KOPT-K1 (cell line): ENCODE measurements at regions not wholly inside any gene's neighbourhood (a gene's known extent, or its start where the extent isn't known, plus 50 kb on each side); places are given as distances from the start of the nearest gene placed in this dataset.

ENCODE experiments used
- H3K27ac ChIP-seq: fragments of 200-600 bp; sonication (generic); 2 replicates; pipeline ENCODE4 v1.5.1; 2016; ENCODE audit warnings: antibody characterized with exemption, mild to moderate bottlenecking, low read depth, low read length; ENCODE audit not compliant: poor library complexity, severe bottlenecking
- H3K36me3 ChIP-seq: fragments of 200-600 bp; sonication (generic); 2 replicates; pipeline ENCODE4 v1.5.1; 2017; ENCODE audit warnings: antibody characterized with exemption, mild to moderate bottlenecking, low read length, moderate library complexity; ENCODE audit not compliant: insufficient read depth
- H3K9me3 ChIP-seq: fragments of 200-600 bp; sonication (generic); 2 replicates; pipeline ENCODE4 v1.5.1; 2017; ENCODE audit warnings: antibody characterized with exemption, low read length, mild to moderate bottlenecking; ENCODE audit not compliant: insufficient read depth, poor library complexity, severe bottlenecking

DNA sequence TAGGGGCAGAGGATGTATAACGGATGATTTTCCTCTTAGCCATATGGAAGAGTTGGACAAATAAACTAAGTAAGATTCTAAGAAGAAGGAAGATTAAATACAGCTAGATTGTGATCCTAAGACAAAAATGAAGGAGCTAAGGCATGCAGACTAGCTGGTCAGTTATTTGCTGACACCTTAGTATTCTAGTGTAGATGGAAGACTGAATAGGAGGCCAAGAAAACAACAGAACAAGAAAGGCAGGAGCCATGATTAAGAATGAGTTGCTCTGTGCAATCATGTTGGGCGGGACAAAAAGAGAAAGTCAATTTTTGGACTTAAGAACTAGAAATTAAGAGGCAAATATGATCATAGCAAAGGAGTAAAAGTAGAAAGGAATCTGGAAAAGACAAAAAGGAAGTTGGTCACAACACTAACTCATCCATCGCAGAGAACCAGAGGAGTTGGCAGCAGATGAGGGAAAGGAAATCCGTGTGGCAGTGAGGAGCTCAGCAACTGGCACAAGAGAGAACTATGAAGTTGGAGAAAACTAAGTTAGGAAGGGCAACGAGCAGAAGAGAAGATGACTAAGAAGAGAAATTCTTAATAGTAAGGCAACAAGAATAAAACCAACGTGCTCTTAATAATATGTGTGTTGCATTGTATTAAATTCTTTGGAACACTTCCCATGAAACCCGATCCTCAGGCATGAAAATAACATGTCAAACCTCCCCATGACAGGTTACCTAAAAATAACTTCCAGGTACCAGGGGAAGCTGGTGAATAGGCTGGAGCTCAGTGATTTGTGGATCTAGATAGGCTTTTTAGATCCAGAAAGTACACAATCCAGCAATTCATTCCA, 234.4 kb downstream of the LTN1 start:
- H3K36me3 ChIP-seq: no peaks in the 10 kb centered on the region
- no peaks in the 10 kb centered on the region for H3K9me3 ChIP-seq
- no peak overlapping the region for H3K27ac ChIP-seq

DNA sequence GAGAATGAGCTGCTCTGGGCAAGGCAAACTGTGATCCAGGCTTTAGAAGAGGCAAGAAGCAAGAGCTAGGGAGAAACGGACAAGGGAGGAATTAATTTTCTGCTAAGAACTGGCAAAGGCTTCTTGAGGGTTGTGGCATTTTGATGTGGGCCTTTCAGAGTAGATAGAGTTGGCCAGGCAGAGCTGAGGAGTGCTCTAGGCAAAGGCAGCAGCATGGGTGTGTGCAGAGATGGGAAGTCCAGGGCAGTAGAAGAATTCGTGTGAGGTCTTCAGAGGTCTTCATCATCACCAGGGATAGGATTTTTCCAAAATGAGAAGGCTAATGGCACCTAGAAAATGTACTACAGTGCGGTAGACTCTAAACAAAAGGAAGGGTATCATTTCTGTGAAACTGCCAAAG, 237.8 kb downstream of the LTN1 start:
- no peak overlapping the region for H3K27ac ChIP-seq
- no peaks in the 10 kb centered on the region for H3K9me3 ChIP-seq

DNA sequence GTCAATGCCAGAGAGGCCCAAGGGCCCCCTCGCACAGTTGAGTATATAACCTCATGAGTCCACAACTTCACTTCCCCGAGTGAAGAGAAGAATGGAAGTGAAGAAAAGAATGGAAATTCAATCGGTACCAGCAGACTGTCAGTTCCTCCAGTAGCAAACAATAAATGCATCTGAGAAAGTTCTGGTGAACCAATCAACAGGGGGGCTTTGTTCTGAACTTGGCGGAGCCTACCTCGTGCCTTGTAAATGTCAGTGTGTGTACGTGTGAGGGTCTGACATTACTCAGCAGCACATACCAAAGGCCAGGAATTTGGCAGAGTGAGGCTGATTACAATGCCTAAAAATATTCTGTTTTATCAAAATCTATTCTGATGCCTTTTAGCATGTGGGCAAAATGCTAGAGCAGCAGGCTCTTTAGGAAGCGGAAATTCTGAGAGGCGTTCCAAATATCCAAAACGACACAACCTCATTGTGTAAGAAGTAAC, 238.5 kb downstream of the LTN1 start:
- no peak overlapping the region for H3K27ac ChIP-seq
- no peaks in the 10 kb centered on the region for H3K36me3 ChIP-seq
- no peaks in the 10 kb centered on the region for H3K9me3 ChIP-seq

More for the DNA sequence above, 237.8 kb downstream of the LTN1 start:
- H3K36me3 ChIP-seq: no peaks in the 10 kb centered on the region

DNA sequence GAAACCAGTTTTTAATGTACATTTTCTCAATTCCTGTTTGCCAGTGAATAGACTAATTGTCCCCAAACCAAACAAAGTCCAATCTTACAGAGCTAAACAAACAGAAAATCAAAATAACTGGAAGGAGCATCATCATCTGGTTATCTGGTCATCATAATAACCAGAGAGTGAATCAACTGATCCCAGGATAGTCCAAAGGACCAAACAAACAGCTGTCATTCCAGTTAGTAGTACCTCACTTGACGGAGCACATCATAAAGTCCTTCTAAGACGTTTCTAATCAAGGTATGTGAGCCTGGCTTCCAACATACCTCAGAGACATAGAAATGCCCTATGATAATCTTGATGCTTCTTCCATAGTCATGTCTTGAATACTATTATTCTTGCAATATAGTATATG, 240.5 kb downstream of the LTN1 start:
- Histone ChIP-seq H3K27ac (no peak overlapping the region), H3K9me3 (no peaks in the 10 kb centered on the region), H3K36me3 (no peaks in the 10 kb centered on the region)

DNA sequence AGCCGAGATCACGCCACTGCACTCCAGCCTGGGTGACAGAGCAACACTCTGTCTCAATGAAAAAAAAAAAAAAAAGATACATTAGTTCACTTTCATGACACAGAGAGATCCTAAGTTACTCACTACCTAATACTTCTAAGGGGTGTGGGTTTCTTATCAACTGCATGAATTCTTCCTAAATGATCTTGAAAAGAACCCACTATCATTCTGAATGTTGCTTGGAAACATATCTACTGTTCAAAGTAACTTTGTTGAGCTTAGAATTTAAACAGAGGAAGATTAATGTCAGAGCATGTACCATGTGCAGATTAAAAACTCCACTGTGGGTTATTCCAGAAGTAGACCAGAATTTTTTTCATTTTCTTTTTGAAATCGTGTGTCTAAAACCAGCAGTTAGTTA, 241.5 kb downstream of the LTN1 start:
- Histone ChIP-seq H3K36me3 (no peaks in the 10 kb centered on the region), H3K9me3 (no peaks in the 10 kb centered on the region), H3K27ac (no peak overlapping the region)

DNA sequence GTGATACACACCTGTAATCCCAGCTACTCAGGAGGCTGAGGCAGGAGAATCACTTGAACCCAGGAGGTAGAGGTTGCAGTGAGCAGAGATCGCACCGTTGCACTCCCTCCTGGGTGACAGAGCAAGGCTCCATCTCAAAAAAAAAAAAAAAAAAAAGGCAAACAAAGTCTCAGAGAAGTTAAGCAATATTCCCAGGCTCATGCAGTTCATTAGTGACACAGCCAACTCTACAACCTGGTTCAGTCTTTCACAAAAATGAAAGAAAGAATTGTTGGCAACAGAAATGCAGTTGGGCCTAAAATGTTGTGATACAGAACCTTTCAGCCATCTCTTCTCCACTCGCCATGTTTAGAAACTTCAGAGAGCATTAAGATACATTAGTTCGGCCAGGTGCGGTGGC, 242.1 kb downstream of the LTN1 start:
- no peaks in the 10 kb centered on the region for H3K9me3 ChIP-seq
- no peaks in the 10 kb centered on the region for H3K36me3 ChIP-seq
- no peak overlapping the region for H3K27ac ChIP-seq

DNA sequence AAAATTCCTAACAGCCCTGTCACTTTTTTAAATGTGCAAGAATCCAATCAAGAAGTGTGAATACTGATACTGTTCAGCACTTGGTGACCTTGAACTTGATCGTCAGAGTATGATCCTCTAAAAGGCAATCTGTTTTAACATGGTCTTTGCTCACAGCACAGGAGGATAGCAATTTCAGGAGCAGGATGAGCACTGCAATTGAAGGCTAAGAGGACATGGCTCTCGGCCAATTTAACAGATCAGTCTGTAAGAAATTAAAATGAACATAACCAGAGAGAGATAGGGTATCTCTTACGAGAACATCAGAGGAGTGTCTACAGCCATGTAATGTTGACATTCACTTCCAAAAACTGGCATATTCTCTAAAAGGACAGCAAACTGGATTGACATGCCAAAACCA, 243.1 kb downstream of the LTN1 start:
- Histone ChIP-seq H3K27ac (no peak overlapping the region), H3K9me3 (no peaks in the 10 kb centered on the region), H3K36me3 (no peaks in the 10 kb centered on the region)

DNA sequence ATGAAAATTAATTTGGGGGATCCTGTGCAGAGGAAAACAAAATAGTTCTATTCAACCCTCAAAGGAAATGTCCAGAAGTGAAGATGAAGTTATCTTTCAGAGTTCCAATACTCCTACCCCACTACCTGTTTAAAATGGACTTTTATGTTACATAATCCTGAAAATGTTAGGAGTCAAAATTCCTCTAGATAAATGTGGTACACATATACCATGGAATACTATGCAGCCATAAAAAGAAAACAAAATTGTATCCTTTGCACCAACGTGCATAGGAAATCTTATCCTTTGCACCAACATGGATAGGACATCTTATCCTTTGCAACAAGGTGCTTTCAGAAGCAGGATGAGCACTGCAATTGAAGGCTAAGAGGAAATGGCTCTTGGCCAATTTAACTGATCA, 245.2 kb downstream of the LTN1 start:
- Histone ChIP-seq H3K9me3 (no peaks in the 10 kb centered on the region), H3K36me3 (no peaks in the 10 kb centered on the region), H3K27ac (no peak overlapping the region)

DNA sequence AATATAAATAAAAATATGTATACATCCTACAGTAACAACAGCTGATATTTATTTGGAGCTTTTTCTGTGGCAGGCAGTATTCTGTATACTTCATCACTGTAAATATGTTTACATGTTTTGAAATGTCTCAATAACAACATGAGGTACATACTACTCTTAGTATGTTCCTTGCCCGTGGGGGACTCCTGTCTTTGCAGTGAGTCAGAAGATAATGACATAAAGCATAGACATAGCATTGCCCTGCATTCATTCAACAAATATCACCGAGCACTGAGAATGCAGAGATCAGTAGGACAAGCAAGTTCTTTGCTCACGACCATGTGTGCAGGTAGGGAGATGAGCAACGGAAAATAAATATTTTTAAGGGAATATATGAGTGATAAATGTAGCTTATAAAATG, 246.5 kb downstream of the LTN1 start:
- no peaks in the 10 kb centered on the region for H3K36me3 ChIP-seq
- H3K9me3 ChIP-seq: no peaks in the 10 kb centered on the region
- no peak overlapping the region for H3K27ac ChIP-seq

DNA sequence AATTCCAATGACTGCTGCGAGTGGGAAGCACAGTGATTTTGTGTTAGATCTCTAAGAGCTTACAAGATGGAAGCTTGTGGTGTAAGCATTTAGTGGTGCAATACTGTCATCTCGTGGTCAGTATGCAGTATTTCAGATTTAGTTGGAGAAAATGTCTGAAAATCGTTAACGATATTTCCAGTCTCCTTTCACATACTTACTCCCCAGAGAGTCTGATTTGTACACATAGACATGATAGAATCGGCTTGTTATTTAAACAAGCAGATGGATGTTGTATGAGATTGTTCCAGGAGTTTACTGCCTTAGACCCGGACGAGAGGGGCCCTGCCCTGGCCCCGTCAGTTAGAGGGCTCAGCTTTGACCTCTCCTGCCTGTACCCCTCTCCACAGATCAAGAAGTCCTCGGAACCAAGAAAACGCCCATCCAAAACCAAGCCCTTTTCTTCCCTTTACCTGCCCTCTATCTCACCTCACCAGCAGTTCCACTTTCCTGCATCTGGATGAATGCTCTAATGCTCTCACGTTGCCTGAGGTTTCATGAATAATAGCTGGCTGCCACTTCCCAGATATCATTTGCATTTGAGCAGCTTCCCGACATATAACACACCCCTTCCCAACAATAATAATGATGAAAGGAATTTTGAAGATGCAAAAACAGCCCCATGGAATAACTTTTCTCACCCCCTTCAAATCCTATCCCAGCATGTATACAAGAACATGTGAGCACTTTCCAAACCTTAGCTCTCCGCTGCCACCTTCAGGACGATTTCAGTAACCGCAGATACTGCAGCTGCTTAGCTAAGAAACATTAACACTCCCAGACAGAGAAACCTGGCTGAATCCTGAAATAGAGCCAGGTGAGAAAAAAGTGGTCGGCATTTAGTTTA, 247.3 kb downstream of the LTN1 start:
- H3K36me3 ChIP-seq: no peaks in the 10 kb centered on the region
- H3K27ac ChIP-seq: peak overlapping the region; percentile 14
- H3K9me3 ChIP-seq: no peaks in the 10 kb centered on the region

DNA sequence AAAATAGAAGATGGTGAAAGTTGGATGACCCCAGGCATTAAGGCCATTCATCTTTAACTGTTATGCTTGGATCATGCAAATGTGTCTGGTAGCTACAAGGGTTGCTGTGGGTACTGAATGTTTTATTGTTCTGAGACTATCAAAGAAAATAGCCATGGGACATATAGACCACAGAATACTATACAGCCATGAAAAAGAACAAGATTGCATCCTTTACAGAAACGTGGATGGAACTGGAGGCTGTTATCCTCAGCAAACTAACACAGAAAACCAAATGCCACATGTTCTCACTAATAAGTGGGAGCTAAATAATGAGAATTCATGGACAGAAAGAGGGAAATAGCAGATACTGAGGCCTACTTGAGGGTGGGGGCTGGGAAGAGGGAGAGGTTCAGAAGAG, 249.0 kb downstream of the LTN1 start:
- Histone ChIP-seq H3K36me3 (no peaks in the 10 kb centered on the region), H3K27ac (no peak overlapping the region), H3K9me3 (no peaks in the 10 kb centered on the region)

DNA sequence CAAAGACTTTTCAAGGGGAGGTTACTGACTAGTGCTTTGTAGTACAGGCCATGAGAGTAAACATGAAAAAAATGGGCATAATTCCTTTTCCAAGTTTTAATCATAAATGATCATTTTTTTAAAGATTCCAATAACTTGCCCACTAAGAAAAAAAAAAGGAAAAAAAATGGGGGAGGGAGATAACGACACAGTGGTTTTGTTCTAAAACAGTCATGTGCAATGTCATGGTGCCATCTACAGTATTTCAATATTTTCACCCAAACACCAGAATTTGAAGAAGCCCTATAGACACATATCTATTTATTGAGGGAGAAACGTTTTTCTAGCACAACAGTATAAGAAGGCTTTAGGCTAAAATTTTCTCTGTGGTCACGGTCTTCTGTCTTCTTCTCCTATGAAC, 250.2 kb downstream of the LTN1 start:
- Histone ChIP-seq H3K9me3 (no peaks in the 10 kb centered on the region), H3K36me3 (no peaks in the 10 kb centered on the region)

DNA sequence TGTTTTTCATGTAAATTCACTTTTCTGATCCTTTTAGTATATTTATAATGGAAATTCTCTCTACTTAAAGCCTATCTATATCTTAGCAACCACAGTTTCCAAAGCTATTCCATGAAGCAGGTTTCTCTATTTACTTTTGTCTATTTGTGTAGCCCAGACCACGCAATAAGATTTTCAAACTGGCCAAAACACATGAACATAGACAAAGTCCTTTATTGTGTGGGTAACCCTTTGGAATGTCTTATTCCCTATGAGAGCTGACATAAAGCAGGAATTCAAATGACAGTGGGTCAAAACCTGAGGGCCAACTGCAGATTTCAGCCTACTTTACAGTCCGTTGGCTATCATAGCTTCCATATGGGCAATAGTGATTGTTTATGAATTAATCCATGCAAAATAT, 252.6 kb downstream of the LTN1 start:
- Histone ChIP-seq H3K9me3 (no peaks in the 10 kb centered on the region), H3K36me3 (no peaks in the 10 kb centered on the region), H3K27ac (no peak overlapping the region)

More for the DNA sequence above, 250.2 kb downstream of the LTN1 start:
- no peak overlapping the region for H3K27ac ChIP-seq

DNA sequence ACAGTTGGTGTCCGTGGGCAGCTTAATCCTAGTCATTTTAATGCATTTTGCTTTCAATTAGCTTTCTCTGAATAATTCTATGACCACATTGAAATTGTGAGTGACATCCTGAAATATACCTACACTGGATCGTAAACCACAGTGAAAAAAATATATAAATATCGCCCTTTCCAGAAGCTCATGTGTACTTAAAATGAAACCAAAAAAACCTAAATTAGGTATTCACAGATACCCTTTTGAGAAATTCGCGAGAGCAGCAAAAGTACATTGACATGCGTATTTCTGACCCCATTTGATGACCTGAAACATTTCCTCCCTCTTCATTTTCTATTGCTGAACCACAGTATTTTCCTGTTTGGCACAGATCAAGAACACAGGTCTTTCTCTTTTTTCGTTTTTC, 253.8 kb downstream of the LTN1 start:
- H3K27ac ChIP-seq: no peak overlapping the region
- no peaks in the 10 kb centered on the region for H3K36me3 ChIP-seq
- no peaks in the 10 kb centered on the region for H3K9me3 ChIP-seq

DNA sequence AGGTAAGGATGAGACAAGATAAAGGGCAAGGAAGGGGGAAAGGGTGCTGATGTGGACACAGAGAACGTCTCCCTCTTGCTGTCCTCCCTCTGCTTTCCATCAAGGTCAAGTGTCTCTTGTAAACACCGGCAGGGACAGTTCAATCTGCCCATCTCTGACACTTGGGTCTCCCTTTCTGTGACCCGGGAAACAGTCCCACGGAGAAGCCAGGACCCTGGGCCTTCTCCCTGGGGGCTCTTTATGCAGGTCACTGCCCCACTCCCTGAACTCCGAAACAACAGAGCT, 254.3 kb downstream of the LTN1 start:
- no peaks in the 10 kb centered on the region for H3K9me3 ChIP-seq
- H3K36me3 ChIP-seq: no peaks in the 10 kb centered on the region
- no peak overlapping the region for H3K27ac ChIP-seq
